MV-4-11 (cell line): ENCODE measurements at regions not wholly inside any gene's neighbourhood (a gene's known extent, or its start where the extent isn't known, plus 50 kb on each side); places are given as distances from the start of the nearest gene placed in this dataset.
"Not testable (repeated sequence)": the region's sequence is repeated elsewhere in the genome, so short reads cannot be mapped to it uniquely, and the experiment has no call there.

Source experiments
- DNase-seq: peaks from one replicate; lab custom pipeline; 2025; lab: John Stamatoyannopoulos, UW

GRCh38 chr10:30197186-30197585 lies 137.8 kb upstream of the JCAD start:
- no peak for DNase-seq

- not testable (repeated sequence) for DNase-seq
Measured at GRCh38 chr10:30196559-30196958, 137.2 kb upstream of the JCAD start.

- DNase-seq, result no peak
Measured at GRCh38 chr10:30192846-30193608, 133.6 kb upstream of the JCAD start.

- DNase-seq, result no peak
Measured at GRCh38 chr10:30190577-30191552, 131.5 kb upstream of the JCAD start.

GRCh38 chr10:30189238-30189580 lies 129.8 kb upstream of the JCAD start:
- no peak for DNase-seq

- no peak for DNase-seq
Measured at GRCh38 chr10:30188556-30189237, 129.3 kb upstream of the JCAD start.

- DNase-seq, result no peak
Measured at GRCh38 chr10:30188101-30188500, 128.7 kb upstream of the JCAD start.

GRCh38 chr10:30187010-30187409 lies 127.6 kb upstream of the JCAD start:
- DNase-seq, result no peak

GRCh38 chr10:30186371-30186875 lies 127.0 kb upstream of the JCAD start:
- DNase-seq, result no peak

GRCh38 chr10:30185916-30186315 lies 126.5 kb upstream of the JCAD start:
- DNase-seq, result no peak

GRCh38 chr10:30185341-30185740 lies 126.0 kb upstream of the JCAD start:
- no peak for DNase-seq

- no peak for DNase-seq
Measured at GRCh38 chr10:30184397-30185033, 125.1 kb upstream of the JCAD start.

GRCh38 chr10:30183055-30183402 lies 123.6 kb upstream of the JCAD start:
- no peak for DNase-seq

- DNase-seq, result no peak
Measured at GRCh38 chr10:30182191-30183054, 123.0 kb upstream of the JCAD start.

- DNase-seq, result no peak
Measured at GRCh38 chr10:30178356-30178964, 119.1 kb upstream of the JCAD start.

- no peak for DNase-seq
Measured at GRCh38 chr10:30176776-30177533, 117.6 kb upstream of the JCAD start.

- no peak for DNase-seq
Measured at GRCh38 chr10:30176182-30176581, 116.8 kb upstream of the JCAD start.

- DNase-seq, result no peak
Measured at GRCh38 chr10:30172673-30173072, 113.3 kb upstream of the JCAD start.

- no peak for DNase-seq
Measured at GRCh38 chr10:30172091-30172490, 112.7 kb upstream of the JCAD start.

GRCh38 chr10:30171601-30172000 lies 112.2 kb upstream of the JCAD start:
- no peak for DNase-seq
